HG03342 (cell line): ENCODE measurements at regions not wholly inside any gene's neighbourhood (a gene's known extent, or its start where the extent isn't known, plus 50 kb on each side); places are given as distances from the start of the nearest gene placed in this dataset.
"Not testable (repeated sequence)": the region's sequence is repeated elsewhere in the genome, so short reads cannot be mapped to it uniquely, and the experiment has no call there.

Experiments used
- ATAC-seq: cut with Tn5 transposase; IDR thresholded peaks from one replicate; pipeline ENCODE4 v1.9.1; 2021; ENCODE audit warnings: mild to moderate bottlenecking, moderate library complexity; ENCODE audit not compliant: unreplicated experiment

DNA sequence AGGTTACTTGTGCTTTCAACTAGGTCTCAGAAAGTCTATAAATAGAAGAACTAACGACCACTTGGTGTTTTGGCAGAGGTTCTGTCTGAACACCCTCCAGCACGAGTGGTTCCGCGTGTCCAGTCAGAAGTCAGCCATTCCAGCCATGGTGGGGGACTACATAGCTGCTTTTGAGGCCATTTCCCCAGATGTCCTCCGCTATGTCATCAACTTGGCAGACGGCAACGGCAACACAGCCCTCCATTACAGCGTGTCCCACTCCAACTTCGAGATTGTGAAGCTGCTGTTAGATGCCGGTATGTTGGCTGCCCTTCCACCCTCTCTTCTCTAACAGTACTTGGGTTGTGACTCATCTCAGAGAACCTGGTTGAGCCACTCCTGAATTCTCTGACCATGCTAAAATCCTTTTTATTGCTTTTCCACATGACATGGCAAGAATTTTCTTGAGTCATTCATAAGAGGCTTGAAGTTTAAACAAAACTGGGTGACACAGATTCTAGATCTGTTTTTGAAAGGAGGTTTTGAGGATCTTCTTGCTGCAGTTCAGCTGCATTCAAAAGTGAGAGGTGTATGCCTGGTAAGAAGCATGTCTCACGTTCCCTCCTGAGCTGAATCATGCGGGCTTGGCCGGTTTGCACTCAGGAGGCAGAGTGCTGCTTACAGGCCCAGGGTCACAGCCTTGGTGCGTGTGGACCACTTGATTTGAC, 103.1 kb upstream of the DMRT1 start:
- ATAC-seq = no peak

- ATAC-seq = no peak
Measured at GRCh38 chr9:739362-739761, 102.1 kb upstream of the DMRT1 start.

- no peak for ATAC-seq
Measured at GRCh38 chr9:740221-740620, 101.3 kb upstream of the DMRT1 start.

DNA sequence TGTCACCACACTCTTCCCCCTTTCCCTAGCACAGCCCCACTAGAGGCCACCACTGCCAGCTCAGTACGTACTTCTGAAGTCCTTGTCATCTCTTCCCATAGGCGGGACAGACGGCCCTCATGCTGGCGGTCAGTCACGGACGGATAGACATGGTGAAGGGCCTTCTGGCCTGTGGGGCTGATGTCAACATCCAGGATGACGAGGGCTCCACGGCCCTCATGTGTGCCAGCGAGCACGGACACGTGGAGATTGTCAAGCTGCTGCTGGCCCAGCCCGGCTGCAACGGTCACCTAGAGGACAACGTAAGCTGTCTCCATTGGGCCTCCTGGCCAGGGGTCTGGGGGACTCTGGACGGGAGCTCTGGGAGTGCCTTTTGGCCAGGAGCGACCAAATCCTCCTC, 99.4 kb upstream of the DMRT1 start:
- ATAC-seq = no peak

DNA sequence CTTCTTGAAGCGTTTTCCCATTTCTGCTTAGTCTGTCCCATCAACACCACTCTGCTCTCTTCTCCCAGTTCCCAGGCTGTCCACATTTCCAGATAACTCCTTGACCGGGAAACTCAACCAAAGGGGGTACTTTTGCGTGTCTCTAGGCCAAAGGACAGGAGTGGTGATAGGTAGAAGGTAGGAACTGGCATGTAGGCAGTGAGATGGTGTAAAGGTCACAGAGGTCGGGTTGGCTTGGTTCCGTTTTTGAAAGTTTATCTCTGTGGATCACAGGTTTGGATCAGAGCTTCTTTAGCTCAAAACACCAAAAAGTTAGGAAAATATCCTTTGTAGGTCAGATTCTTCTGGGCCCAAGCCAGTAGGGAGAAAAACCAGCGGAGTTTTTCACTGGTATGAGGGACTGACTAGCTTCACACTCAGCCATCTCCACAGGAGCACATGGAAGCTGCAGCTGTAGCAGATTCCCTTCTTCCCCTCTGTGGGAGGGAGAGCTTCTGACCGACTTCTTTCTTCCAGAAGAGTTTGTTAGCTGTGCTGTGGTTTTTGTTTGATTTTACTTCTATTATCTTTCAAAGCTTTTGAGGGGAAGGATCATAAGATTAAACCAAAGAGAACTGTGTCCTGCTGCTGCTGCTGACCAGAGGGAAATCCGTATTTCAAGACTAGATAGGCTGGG, 98.4 kb upstream of the DMRT1 start:
- no peak for ATAC-seq

- no peak for ATAC-seq
Measured at GRCh38 chr9:744046-744712, 97.3 kb upstream of the DMRT1 start.

DNA sequence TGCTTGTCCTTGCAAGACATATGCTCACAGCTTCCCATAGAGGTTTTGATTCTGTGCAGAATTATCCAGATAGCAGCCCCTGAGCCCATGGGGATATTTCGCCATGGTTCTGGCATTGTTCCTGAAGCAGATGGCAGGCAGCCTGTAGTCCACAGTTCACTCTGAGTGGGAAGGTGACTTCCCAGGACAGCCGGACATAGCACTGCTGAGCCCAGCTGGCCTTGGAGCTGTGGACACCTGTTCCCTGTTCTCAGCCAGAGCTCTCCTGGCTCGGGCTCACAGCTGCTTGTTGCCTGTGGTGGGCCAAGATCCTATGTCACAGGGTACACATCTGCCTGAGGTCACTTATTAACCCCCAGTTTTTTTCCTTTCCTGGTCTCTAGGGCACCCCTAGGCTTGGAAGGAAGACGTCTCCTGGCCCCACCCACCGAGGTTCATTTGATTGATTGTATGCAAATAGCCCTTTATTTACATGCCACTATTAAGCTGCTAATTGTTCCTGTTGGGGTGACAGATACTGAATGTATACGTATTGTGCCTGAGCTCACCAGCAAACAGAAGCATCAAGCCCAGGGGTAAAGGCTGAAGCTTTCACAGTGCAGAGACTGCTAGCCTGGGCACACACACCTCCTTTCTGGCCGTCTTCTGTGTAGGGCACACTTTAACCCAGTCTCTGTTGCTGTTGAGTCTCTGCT, 96.6 kb upstream of the DMRT1 start:
- no peak for ATAC-seq

- ATAC-seq = no peak
Measured at GRCh38 chr9:745761-746380, 95.6 kb upstream of the DMRT1 start.

GRCh38 chr9:746661-747434, 94.6 kb upstream of the DMRT1 start:
- no peak for ATAC-seq

GRCh38 chr9:747567-747966, 93.9 kb upstream of the DMRT1 start:
- no peak for ATAC-seq

GRCh38 chr9:748861-749497, 92.5 kb upstream of the DMRT1 start:
- ATAC-seq = no peak

- no peak for ATAC-seq
Measured at GRCh38 chr9:749716-750115, 91.8 kb upstream of the DMRT1 start.

- no peak for ATAC-seq
Measured at GRCh38 chr9:750249-750967, 91.1 kb upstream of the DMRT1 start.

GRCh38 chr9:751137-752051, 90.1 kb upstream of the DMRT1 start:
- ATAC-seq = no peak

DNA sequence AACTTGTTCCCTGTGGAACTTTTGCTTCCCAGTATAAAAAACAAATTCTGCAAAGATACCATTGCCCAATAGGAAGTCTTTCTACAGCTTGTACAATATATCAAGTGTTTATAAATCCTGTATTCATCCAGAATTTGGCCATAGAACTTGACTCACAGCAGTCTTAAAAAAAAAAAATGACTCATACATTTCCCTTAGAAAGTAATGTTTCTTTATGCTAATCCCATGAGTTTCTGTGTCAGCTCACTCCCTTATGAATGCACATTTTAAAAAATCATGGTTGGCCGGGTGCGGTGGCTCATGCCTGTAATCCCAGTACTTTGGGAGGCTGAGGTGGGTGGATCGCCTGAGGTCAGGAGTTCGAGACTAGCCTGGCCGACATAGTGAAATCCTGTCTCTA, 89.3 kb upstream of the DMRT1 start:
- ATAC-seq = no peak

DNA sequence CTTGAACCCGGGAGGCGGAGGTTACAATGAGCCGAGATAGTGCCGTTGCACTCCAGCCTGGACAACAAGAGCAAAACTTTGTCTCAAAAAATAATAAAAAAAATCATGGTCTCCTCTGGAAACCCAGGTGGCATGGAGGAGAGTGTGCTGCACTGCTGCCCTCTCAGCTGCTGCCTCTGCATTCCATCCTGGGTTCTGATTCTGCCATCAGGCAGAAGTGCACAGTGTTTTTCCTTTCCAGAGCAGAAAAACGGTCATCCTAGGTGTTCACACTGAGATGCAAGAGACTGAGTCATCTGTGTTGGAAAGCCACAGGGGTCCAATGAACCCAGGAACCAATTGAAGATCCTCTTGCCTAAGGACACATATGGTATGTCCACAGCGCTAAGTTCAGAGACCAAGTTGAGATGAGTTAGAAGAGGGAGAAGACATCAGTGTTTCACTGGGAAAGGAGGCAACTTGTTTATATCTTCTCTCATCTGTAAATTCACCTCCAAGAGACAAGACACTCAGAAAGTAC, 88.8 kb upstream of the DMRT1 start:
- no peak for ATAC-seq

DNA sequence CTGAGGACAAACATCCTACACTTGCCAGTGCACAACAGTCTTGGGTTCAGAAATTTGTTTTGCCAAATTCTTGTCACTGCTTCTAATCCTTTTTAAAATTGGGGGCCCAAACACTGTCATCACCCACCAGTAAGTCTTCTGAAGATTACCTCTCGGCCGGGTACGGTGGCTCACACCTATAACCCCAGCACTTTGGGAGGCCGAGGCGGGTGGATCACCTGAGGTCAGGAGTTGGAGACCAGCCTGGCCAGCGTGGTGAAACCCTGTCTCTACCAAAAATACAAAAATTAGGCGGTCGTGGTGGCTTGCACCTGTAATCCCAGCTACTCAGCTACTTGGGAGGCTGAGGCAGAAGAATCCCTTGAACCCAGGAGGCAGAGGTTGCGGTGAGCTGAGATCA, 87.8 kb upstream of the DMRT1 start:
- ATAC-seq = not testable (repeated sequence)
